ENCODE measurements at regions not wholly inside any gene's neighbourhood (a gene's known extent, or its start where the extent isn't known, plus 50 kb on each side); places are given as distances from the start of the nearest gene placed in this dataset.
"Not testable (repeated sequence)": the region's sequence is repeated elsewhere in the genome, so short reads cannot be mapped to it uniquely, and the experiment has no call there.

- DNase-seq; H3K9me3 ChIP-seq; H3K27ac ChIP-seq; H3K4me3 ChIP-seq; H3K4me1 ChIP-seq; FAIRE-seq; ATAC-seq; H3K36me3 ChIP-seq; intact Hi-C loops (cut with DNase I); H3K27me3 ChIP-seq: not testable (repeated sequence)
- WGBS, 2 donors = 67 to 69% methylated on average over 2 to 3 of the region's 3 CpGs
Observed at GRCh38 chr1:144516172-144516571, 54.7 kb upstream of the NBPF15 start.

GRCh38 chr1:144516906-144517305 lies 55.4 kb upstream of the NBPF15 start:
- intact Hi-C loops (cut with DNase I); H3K27ac ChIP-seq; FAIRE-seq; ATAC-seq; DNase-seq; H3K27me3 ChIP-seq; H3K36me3 ChIP-seq; H3K4me1 ChIP-seq; H3K4me3 ChIP-seq; H3K9me3 ChIP-seq: not testable (repeated sequence)
- 47 to 68% methylated on average over 2 of the region's 2 CpGs for WGBS, 2 donors

- H3K36me3 ChIP-seq; FAIRE-seq; H3K4me1 ChIP-seq; H3K4me3 ChIP-seq; intact Hi-C loops (cut with DNase I); H3K9me3 ChIP-seq; DNase-seq; H3K27ac ChIP-seq; H3K27me3 ChIP-seq; ATAC-seq: not testable (repeated sequence)
- WGBS, 2 donors = 61 to 67% methylated on average over 8 of the region's 9 CpGs
Observed at GRCh38 chr1:144518439-144518838, 57.0 kb upstream of the NBPF15 start.

DNA sequence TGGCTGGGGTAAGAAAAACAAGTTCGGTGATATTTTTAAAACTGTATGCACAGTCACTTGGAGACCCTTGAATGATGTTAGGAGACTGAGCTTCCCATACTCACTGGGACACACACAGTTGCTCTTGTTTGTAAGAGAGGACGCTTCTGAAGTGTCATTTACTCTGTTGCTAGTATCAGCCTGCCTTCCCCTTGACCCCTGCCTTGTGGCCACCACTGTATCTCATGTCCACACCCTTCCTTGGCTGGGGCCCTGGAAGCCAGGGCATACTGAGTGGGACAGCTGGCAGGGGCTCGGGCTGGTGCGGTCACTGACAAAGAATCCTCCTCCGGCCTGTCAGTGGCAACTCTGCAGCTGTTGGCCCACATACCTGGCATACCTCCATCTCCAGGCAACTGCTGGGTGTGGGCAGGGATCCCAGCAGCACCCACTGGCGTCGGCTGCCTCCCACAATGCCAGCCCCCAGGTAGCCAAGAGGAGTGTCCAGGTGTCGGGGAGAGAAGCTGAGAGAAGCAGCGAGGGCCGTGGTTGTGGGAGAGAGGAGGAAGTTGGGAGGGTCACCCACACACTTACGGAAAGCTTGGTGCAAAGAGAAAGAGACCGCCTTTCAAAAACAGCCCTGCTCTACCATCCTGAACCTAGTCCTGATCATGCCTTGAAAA lies 58.2 kb upstream of the NBPF15 start:
- H3K4me1 ChIP-seq; DNase-seq; ATAC-seq; FAIRE-seq; H3K27ac ChIP-seq; H3K36me3 ChIP-seq; intact Hi-C loops (cut with DNase I); H3K4me3 ChIP-seq; H3K9me3 ChIP-seq; H3K27me3 ChIP-seq: not testable (repeated sequence)
- 22 to 29% methylated on average over 9 to 10 of the region's 12 CpGs for WGBS, 2 donors

DNA sequence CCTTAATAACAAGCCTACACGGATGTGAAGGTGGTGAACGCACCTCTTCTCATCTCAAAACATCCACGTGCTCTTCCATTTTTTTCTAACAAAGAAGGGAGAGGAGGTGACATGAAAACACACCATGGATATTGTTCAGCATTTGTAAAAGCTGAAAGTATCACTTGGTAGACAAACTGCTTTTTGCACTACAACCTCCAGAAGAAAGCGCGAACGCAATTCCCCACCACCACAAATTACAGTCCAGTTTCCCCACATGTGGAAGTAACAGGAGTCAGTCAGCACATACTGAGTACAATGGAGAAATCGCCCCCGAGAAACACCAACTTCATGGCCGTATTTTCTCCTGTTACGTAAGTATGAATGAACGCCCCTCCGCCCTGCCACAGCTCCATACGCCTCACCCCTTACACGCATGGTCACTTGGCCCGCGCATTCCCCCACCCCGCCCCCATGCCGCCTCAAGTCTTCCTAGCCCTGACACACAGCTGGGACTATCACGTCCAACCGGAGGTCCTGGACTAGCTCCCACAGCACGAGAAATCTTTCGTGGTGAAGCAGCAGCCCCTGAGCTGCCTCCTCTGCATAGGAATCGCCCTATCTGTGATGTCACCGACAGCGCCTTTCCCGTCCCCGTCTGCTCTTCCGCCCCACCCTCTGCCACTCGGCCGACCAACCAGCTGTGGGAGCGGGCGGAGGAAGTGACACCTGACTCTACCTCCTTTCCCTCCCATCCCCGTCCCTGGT lies 62.4 kb upstream of the NBPF15 start:
- H3K4me3 ChIP-seq; H3K9me3 ChIP-seq; H3K4me1 ChIP-seq; H3K36me3 ChIP-seq; H3K27me3 ChIP-seq; intact Hi-C loops (cut with DNase I); FAIRE-seq: not testable (repeated sequence)
- WGBS, 2 donors = 4 to 6% methylated on average over 25 to 32 of the region's 33 CpGs
- ATAC-seq (peak; percentile 55 to 94 (median 80)), DNase-seq (peak in 3 of 6 donors; percentile 5 to 21 (median 19))
- peak overlapping the region in 1 of 4 donors; percentile 8 for H3K27ac ChIP-seq

DNA sequence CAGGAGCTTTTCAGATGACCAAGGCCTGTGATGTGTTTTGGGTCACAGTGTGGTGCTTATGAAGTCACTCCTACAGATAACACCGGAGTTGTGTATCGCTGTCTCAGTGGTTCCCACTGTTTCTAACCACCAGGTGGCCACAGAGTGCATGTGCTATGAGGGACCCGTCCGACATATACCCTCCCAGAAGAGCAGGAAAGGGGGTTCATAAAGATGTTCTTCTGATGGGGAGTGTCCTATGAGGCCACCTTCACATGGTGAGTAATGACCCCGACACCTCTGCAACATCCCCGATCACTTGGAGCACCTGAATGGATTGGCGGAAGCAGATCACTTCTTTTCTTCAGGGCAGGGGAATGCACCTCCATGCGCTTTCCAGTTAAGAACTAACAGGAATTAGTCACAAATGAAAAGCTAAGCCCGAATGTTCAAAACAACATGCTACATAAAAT lies 60.5 kb upstream of the PPIAL4F start:
- DNase-seq; H3K4me1 ChIP-seq; H3K36me3 ChIP-seq; intact Hi-C loops (cut with DNase I); H3K27me3 ChIP-seq; FAIRE-seq; H3K9me3 ChIP-seq; H3K4me3 ChIP-seq; H3K27ac ChIP-seq: not testable (repeated sequence)
- WGBS, 2 donors = 23 to 25% methylated on average over 7 to 9 of the region's 9 CpGs
- peak in 1 of 4 donors; percentile 25 for TF ChIP-seq CTCF (IDR thresholded peaks at IDR 0.05)
- peak in 3 of 4 donors; percentile 69 to 72 (median 70) for ATAC-seq

DNA sequence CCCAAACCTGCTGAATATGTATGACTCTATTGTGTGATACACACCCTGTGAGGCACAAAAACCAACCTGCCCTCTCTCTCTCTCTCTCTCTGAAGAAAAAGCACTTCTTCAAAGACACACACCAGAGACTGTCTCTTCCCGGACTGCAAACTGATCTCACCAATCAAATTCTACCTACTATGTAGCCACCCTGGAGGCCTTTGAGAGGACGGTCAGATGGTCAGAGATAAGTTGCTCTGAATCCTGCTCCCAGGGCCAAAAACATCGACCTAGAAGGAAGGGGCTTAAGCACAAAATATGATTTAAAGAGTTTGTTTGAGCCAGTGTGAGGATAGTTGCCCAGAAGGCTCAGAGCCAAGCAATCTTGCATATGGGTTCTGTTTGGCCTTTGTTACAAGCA lies 59.2 kb upstream of the PPIAL4F start:
- not testable (repeated sequence) for H3K27me3 ChIP-seq
- WGBS, 2 donors = 45 to 52% methylated on average over 3 of the region's 3 CpGs

DNA sequence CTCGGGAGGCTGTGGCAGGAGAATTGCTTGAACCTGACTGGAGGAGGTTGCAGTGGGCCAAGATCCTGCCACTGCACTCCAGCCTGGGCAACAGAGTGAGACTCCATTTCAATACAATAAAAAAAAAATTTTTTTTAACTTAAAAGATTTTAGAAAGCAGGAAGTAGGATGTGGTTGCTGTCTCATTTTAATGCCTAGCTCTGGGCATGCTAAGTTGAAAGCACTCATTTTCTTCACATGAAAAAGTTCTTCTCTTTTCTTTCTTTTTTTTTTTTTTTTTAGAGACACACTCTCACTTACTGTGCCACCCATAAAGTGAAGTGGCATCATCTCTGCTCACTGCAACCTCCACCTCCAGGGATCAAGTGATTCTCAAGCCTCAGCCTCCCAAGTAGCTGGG lies 58.4 kb upstream of the PPIAL4F start:
- H3K4me1 ChIP-seq; H3K36me3 ChIP-seq; FAIRE-seq; H3K9me3 ChIP-seq; ATAC-seq; H3K27me3 ChIP-seq; intact Hi-C loops (cut with DNase I); DNase-seq; H3K27ac ChIP-seq; H3K4me3 ChIP-seq: not testable (repeated sequence)
- WGBS, 2 donors = 36 to 64% methylated on average over 1 of the region's 1 CpG

More for the DNA sequence above, 59.2 kb upstream of the PPIAL4F start:
- DNase-seq; ATAC-seq; H3K4me1 ChIP-seq; H3K4me3 ChIP-seq; H3K27ac ChIP-seq; intact Hi-C loops (cut with DNase I); FAIRE-seq; H3K36me3 ChIP-seq; H3K9me3 ChIP-seq: not testable (repeated sequence)

GRCh38 chr1:144536677-144537076 lies 56.0 kb upstream of the PPIAL4F start:
- WGBS, 2 donors = 85 to 91% methylated on average over 1 of the region's 1 CpG
- H3K27me3 ChIP-seq; H3K36me3 ChIP-seq; H3K27ac ChIP-seq; H3K4me3 ChIP-seq; H3K4me1 ChIP-seq; H3K9me3 ChIP-seq; FAIRE-seq; DNase-seq; ATAC-seq; intact Hi-C loops (cut with DNase I): not testable (repeated sequence)

GRCh38 chr1:144537234-144537633 lies 55.5 kb upstream of the PPIAL4F start:
- H3K4me1 ChIP-seq; H3K4me3 ChIP-seq; H3K27me3 ChIP-seq; intact Hi-C loops (cut with DNase I); H3K27ac ChIP-seq; FAIRE-seq; ATAC-seq; H3K9me3 ChIP-seq; H3K36me3 ChIP-seq; DNase-seq: not testable (repeated sequence)
- WGBS, 2 donors = 72 to 79% methylated on average over 4 to 5 of the region's 5 CpGs

DNA sequence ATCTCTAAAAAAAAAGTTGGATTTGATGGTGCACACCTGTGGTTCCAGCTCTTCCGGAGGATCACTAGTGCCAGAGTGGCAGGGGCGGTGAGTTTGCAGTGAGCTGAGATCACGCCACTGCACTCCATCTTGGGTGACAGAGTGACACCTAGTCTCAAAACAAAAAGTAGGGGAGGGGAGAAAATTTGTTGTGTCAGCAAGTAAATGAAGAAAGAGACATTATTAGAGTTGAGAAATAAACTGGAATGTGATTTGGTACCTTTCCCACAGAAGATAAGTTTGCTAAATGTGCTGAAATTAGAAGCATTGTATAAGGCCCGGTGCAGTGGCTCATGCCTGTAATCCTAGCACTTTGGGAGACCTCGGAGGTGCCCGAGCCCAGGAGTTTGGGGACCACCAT lies 54.0 kb upstream of the PPIAL4F start:
- ATAC-seq; H3K4me3 ChIP-seq; H3K36me3 ChIP-seq; DNase-seq; FAIRE-seq; intact Hi-C loops (cut with DNase I); H3K4me1 ChIP-seq; H3K9me3 ChIP-seq; H3K27me3 ChIP-seq; H3K27ac ChIP-seq: not testable (repeated sequence)
- WGBS, 2 donors = 81 to 91% methylated on average over 6 of the region's 6 CpGs

Measured in pancreas (tissue), 10 donors.